SK-N-SH (cell line): ENCODE measurements at regions not wholly inside any gene's neighbourhood (a gene's known extent, or its start where the extent isn't known, plus 50 kb on each side); places are given as distances from the start of the nearest gene placed in this dataset.

ENCODE experiments used
- CTCF ChIA-PET: fragments of 300-600, 350-600 bp; formaldehyde crosslinking; extraction: SDS; loops from one replicate; lab custom pipeline; 2021; lab: Yijun Ruan, JAX
- POLR2A ChIA-PET: fragments of 350-600 bp; sonication (Branson Sonifier 250); formaldehyde crosslinking; extraction: SDS; loops from one replicate; lab custom pipeline; 2020; ENCODE audit warnings: antibody characterized with exemption, inconsistent platforms; lab: Yijun Ruan, JAX
- DNase-seq: peaks from one replicate; pipeline ENCODE4 v3.0.0; 2012
- H2AFZ ChIP-seq: fragments of 200-600 bp; sonication (generic); 2 replicates; pipeline ENCODE4 v1.8.1; 2016; ENCODE audit warnings: antibody characterized with exemption, mild to moderate bottlenecking, low read depth
- H3F3A ChIP-seq: fragments of 200-600 bp; sonication (generic); replicated peaks from 2 replicates; pipeline ENCODE3; 2016; ENCODE audit warnings: antibody characterized with exemption, mild to moderate bottlenecking; ENCODE audit not compliant: insufficient read depth
- H3K27ac ChIP-seq, 2 experiments: fragments of 200-500 bp in 1 of 2; fragments of 200-600 bp in 1 of 2; sonication (Bioruptor generic) in 1 of 2; sonication (generic), shearing (Covaris generic) in 1 of 2; 2 replicates each; pipeline versions ENCODE4 v1.5.1 to v1.6.1; 2014 to 2016; ENCODE audit warnings: low read depth in 2 of 2, inconsistent platforms in 1 of 2, low read length in 1 of 2, mild to moderate bottlenecking in 1 of 2, mixed read lengths in 1 of 2
- H3K27me3 ChIP-seq: fragments of 200-600 bp; sonication (generic), shearing (Covaris generic); 2 replicates; pipeline ENCODE4 v1.6.1; 2016; ENCODE audit warnings: mixed run types; ENCODE audit not compliant: insufficient read depth
- H3K36me3 ChIP-seq, 2 experiments: fragments of 200-500 bp in 1 of 2; fragments of 200-600 bp in 1 of 2; sonication (Bioruptor generic) in 1 of 2; sonication (generic) in 1 of 2; replicated peaks in 1 of 2; 2 replicates each; pipeline versions ENCODE3 to v1.5.1; 2014 to 2016; ENCODE audit warnings: low read length in 1 of 2, mild to moderate bottlenecking in 1 of 2; ENCODE audit not compliant: insufficient read depth in 2 of 2, control insufficient read depth in 1 of 2
- H3K4me1 ChIP-seq, 2 experiments: fragments of 200-500 bp in 1 of 2; fragments of 200-600 bp in 1 of 2; sonication (Bioruptor generic) in 1 of 2; sonication (generic), shearing (Covaris generic) in 1 of 2; 2 replicates each; pipeline versions ENCODE4 v1.5.1 to v1.6.1; 2014 to 2016; ENCODE audit warnings: low read depth in 1 of 2, low read length in 1 of 2, mixed run types in 1 of 2; ENCODE audit not compliant: insufficient read depth in 2 of 2, control insufficient read depth in 1 of 2
- H3K4me2 ChIP-seq: fragments of 200-600 bp; sonication (generic), shearing (Covaris generic); 2 replicates; pipeline ENCODE4 v1.6.1; 2017; ENCODE audit warnings: mixed run types
- H3K4me3 ChIP-seq, 2 experiments: fragments of 200-500 bp in 1 of 2; fragments of 200-600 bp in 1 of 2; sonication (Bioruptor generic) in 1 of 2; sonication (generic), shearing (Covaris generic) in 1 of 2; 2 replicates each; pipeline versions ENCODE4 v1.5.1 to v1.8.1; 2014 to 2016; ENCODE audit warnings: low read depth in 2 of 2, inconsistent platforms in 1 of 2, low read length in 1 of 2, mild to moderate bottlenecking in 1 of 2, mixed read lengths in 1 of 2, moderate library complexity in 1 of 2
- H3K79me2 ChIP-seq: fragments of 200-600 bp; sonication (generic); 2 replicates; pipeline ENCODE4 v1.8.1; 2017; ENCODE audit warnings: mild to moderate bottlenecking; ENCODE audit not compliant: insufficient read depth
- H3K9ac ChIP-seq: fragments of 200-600 bp; sonication (generic); 2 replicates; pipeline ENCODE4 v1.6.1; 2017; ENCODE audit warnings: mixed run types
- H3K9me2 ChIP-seq: fragments of 200-600 bp; sonication (generic); 2 replicates; pipeline ENCODE4 v1.6.1; 2017; ENCODE audit warnings: mixed run types
- H3K9me3 ChIP-seq: fragments of 200-600 bp; sonication (generic); 2 replicates; pipeline ENCODE4 v1.6.1; 2017; ENCODE audit warnings: mixed run types, mild to moderate bottlenecking, moderate library complexity
- H4K20me1 ChIP-seq: fragments of 200-600 bp; sonication (generic); 2 replicates; pipeline ENCODE4 v1.6.1; 2017; ENCODE audit warnings: mild to moderate bottlenecking, mixed run types; ENCODE audit not compliant: insufficient read depth
- CHD2 ChIP-seq: fragments of 150-350 bp; IDR thresholded peaks from 2 replicates; pipeline ENCODE4 v1.6.1; 2018; ENCODE audit warnings: low read length; ENCODE audit not compliant: partially characterized antibody
- GABPA ChIP-seq: IDR thresholded peaks from 2 replicates; pipeline ENCODE4 v1.4.0; 2012; ENCODE audit warnings: low read depth, mild to moderate bottlenecking
- MAX ChIP-seq: IDR thresholded peaks from 2 replicates; pipeline ENCODE4 v1.4.0; 2012; ENCODE audit warnings: low read depth
- NFIC ChIP-seq: IDR thresholded peaks from 2 replicates; pipeline ENCODE4 v1.4.0; 2012; ENCODE audit warnings: borderline replicate concordance
- NRF1 ChIP-seq: IDR thresholded peaks from 2 replicates; pipeline ENCODE4 v1.6.1; 2012; ENCODE audit warnings: low read depth, mild to moderate bottlenecking, low read length
- RCOR1 ChIP-seq: fragments of 150-350 bp; IDR thresholded peaks from 2 replicates; pipeline ENCODE4 v1.6.1; 2017; ENCODE audit warnings: antibody characterized with exemption, low read length
- SMC3 ChIP-seq: IDR thresholded peaks from 2 replicates; pipeline ENCODE4 v1.6.1; 2012; ENCODE audit warnings: low read depth, low read length, improper control_type of control experiment
- TAF1 ChIP-seq: IDR thresholded peaks from 2 replicates; pipeline ENCODE4 v1.6.1; 2012; ENCODE audit warnings: low read depth, mild to moderate bottlenecking, low read length, moderate library complexity, borderline replicate concordance
- TEAD4 ChIP-seq: IDR thresholded peaks from 2 replicates; pipeline ENCODE4 v1.4.0; 2012; ENCODE audit warnings: mild to moderate bottlenecking, borderline replicate concordance; ENCODE audit not compliant: insufficient read depth
- WGBS: methylation state at CpG from one replicate; pipeline ENCODE4 v1.1.6; 2017; ENCODE audit warnings: low lambda C conversion rate; 5-methylcytosine and 5-hydroxymethylcytosine counted together
- TF ChIP-seq, protein P1 (sequence below): IDR thresholded peaks from 2 replicates; pipeline ENCODE4 v1.4.0; 2012; ENCODE audit warnings: low read depth, borderline replicate concordance
- TF ChIP-seq, protein P2 (sequence below): IDR thresholded peaks from 2 replicates; pipeline ENCODE4; 2012
- TF ChIP-seq, protein P3 (sequence below): IDR thresholded peaks from 2 replicates; pipeline ENCODE4 v1.6.1; 2012; ENCODE audit warnings: mild to moderate bottlenecking, low read depth, low read length, moderate library complexity
- TF ChIP-seq, protein P4 (sequence below): fragments of 150-350 bp; IDR thresholded peaks from 2 replicates; pipeline ENCODE4 v1.6.1; 2016; ENCODE audit warnings: mild to moderate bottlenecking, low read depth, low read length
- TF ChIP-seq, protein P5 (sequence below): IDR thresholded peaks from 2 replicates; pipeline ENCODE4 v1.4.0; 2012; ENCODE audit warnings: low read depth, borderline replicate concordance
- TF ChIP-seq, protein P6 (sequence below): fragments of 200-600 bp; sonication (generic); IDR thresholded peaks from 2 replicates; pipeline ENCODE4 v1.6.1; 2017; ENCODE audit warnings: antibody characterized with exemption, mild to moderate bottlenecking, moderate library complexity

DNA sequence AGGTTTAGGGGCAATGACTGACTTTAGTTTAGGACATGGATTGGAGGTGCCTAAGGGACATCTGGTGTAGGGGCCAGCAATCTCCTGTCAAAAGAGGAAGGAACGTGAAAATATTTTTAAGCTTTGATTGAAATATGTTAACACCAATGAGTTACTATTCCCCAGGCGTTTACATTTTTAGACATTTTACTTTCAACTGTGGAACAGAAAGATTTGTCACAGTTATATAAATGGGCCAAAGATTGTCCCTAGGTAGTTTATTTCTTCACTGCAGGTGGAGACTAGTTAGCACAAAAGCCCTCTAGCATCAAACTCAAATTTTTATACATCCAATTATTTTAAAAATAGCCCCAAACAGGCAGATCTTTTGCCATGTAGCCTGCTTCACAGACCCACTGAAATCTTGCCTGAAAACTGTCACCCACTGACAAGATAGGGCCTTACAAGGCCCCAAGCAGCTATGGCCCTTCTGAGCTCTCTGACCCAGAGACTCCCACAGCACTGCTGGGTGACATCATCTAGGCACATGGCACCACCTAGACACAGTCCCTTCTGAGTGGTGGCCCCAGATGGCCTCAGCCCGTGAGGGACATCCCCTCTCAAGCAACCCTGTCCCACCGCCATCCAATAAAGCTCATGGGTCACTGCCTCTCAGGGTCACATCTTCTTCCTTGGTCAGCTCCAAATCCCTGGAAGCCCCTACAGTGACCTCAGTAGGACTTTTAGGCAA lies 64.8 kb upstream of the DOCK9 start:
- POLR2A ChIA-PET = no interaction called here
- H3K4me2 ChIP-seq = no peak overlapping the region
- H3K4me1 ChIP-seq = peaks cover 11% of the 10 kb centered on the region in 2 experiments; a peak in 3 of 4 replicates
- no peaks in the 10 kb centered on the region for H3K9me3 ChIP-seq
- no peaks in the 10 kb centered on the region for H3K9me2 ChIP-seq
- no peaks in the 10 kb centered on the region; the same call in 1 of the 2 replicates for H3K79me2 ChIP-seq
- H3K4me3 ChIP-seq = no peak overlapping the region
- CTCF ChIA-PET = interaction anchor here (1.3 to 2.8 kb wide), 4 partner anchors 10 to 203 kb away, joined by 3 to 15 read pairs (median 4); no protein-coding TSS in a partner anchor
- no peak for DNase-seq
- no peak overlapping the region for H2AFZ ChIP-seq
- no peaks in the 10 kb centered on the region for H4K20me1 ChIP-seq
- no peak overlapping the region for H3K27ac ChIP-seq
- no peaks in the 10 kb centered on the region for H3K36me3 ChIP-seq
- peaks cover under 1% of the 10 kb centered on the region for H3F3A ChIP-seq
- TF ChIP-seq TEAD4 (no peak), TAF1 (no peak), SMC3 (no peak), NFIC (no peak), NRF1 (no peak), CHD2 (no peak), MAX (no peak), RCOR1 (no peak), GABPA (no peak)
- TF ChIP-seq, protein P1, sequence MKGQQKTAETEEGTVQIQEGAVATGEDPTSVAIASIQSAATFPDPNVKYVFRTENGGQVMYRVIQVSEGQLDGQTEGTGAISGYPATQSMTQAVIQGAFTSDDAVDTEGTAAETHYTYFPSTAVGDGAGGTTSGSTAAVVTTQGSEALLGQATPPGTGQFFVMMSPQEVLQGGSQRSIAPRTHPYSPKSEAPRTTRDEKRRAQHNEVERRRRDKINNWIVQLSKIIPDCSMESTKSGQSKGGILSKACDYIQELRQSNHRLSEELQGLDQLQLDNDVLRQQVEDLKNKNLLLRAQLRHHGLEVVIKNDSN = no peak
- TF ChIP-seq, protein P2, sequence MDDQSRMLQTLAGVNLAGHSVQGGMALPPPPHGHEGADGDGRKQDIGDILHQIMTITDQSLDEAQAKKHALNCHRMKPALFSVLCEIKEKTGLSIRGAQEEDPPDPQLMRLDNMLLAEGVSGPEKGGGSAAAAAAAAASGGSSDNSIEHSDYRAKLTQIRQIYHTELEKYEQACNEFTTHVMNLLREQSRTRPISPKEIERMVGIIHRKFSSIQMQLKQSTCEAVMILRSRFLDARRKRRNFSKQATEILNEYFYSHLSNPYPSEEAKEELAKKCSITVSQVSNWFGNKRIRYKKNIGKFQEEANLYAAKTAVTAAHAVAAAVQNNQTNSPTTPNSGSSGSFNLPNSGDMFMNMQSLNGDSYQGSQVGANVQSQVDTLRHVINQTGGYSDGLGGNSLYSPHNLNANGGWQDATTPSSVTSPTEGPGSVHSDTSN = no peak
- TF ChIP-seq, protein P3, sequence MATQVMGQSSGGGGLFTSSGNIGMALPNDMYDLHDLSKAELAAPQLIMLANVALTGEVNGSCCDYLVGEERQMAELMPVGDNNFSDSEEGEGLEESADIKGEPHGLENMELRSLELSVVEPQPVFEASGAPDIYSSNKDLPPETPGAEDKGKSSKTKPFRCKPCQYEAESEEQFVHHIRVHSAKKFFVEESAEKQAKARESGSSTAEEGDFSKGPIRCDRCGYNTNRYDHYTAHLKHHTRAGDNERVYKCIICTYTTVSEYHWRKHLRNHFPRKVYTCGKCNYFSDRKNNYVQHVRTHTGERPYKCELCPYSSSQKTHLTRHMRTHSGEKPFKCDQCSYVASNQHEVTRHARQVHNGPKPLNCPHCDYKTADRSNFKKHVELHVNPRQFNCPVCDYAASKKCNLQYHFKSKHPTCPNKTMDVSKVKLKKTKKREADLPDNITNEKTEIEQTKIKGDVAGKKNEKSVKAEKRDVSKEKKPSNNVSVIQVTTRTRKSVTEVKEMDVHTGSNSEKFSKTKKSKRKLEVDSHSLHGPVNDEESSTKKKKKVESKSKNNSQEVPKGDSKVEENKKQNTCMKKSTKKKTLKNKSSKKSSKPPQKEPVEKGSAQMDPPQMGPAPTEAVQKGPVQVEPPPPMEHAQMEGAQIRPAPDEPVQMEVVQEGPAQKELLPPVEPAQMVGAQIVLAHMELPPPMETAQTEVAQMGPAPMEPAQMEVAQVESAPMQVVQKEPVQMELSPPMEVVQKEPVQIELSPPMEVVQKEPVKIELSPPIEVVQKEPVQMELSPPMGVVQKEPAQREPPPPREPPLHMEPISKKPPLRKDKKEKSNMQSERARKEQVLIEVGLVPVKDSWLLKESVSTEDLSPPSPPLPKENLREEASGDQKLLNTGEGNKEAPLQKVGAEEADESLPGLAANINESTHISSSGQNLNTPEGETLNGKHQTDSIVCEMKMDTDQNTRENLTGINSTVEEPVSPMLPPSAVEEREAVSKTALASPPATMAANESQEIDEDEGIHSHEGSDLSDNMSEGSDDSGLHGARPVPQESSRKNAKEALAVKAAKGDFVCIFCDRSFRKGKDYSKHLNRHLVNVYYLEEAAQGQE = no peak
- TF ChIP-seq, protein P4, sequence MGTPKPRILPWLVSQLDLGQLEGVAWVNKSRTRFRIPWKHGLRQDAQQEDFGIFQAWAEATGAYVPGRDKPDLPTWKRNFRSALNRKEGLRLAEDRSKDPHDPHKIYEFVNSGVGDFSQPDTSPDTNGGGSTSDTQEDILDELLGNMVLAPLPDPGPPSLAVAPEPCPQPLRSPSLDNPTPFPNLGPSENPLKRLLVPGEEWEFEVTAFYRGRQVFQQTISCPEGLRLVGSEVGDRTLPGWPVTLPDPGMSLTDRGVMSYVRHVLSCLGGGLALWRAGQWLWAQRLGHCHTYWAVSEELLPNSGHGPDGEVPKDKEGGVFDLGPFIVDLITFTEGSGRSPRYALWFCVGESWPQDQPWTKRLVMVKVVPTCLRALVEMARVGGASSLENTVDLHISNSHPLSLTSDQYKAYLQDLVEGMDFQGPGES = no peak
- TF ChIP-seq, protein P5, sequence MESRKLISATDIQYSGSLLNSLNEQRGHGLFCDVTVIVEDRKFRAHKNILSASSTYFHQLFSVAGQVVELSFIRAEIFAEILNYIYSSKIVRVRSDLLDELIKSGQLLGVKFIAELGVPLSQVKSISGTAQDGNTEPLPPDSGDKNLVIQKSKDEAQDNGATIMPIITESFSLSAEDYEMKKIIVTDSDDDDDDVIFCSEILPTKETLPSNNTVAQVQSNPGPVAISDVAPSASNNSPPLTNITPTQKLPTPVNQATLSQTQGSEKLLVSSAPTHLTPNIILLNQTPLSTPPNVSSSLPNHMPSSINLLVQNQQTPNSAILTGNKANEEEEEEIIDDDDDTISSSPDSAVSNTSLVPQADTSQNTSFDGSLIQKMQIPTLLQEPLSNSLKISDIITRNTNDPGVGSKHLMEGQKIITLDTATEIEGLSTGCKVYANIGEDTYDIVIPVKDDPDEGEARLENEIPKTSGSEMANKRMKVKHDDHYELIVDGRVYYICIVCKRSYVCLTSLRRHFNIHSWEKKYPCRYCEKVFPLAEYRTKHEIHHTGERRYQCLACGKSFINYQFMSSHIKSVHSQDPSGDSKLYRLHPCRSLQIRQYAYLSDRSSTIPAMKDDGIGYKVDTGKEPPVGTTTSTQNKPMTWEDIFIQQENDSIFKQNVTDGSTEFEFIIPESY = no peak
- TF ChIP-seq, protein P6, sequence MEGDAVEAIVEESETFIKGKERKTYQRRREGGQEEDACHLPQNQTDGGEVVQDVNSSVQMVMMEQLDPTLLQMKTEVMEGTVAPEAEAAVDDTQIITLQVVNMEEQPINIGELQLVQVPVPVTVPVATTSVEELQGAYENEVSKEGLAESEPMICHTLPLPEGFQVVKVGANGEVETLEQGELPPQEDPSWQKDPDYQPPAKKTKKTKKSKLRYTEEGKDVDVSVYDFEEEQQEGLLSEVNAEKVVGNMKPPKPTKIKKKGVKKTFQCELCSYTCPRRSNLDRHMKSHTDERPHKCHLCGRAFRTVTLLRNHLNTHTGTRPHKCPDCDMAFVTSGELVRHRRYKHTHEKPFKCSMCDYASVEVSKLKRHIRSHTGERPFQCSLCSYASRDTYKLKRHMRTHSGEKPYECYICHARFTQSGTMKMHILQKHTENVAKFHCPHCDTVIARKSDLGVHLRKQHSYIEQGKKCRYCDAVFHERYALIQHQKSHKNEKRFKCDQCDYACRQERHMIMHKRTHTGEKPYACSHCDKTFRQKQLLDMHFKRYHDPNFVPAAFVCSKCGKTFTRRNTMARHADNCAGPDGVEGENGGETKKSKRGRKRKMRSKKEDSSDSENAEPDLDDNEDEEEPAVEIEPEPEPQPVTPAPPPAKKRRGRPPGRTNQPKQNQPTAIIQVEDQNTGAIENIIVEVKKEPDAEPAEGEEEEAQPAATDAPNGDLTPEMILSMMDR = no peak
- H3K27me3 ChIP-seq = no peaks in the 10 kb centered on the region
- no peak overlapping the region for H3K9ac ChIP-seq
- WGBS = 84% methylated on average over 3 of the region's 4 CpGs
